AG04450 (cell line): ENCODE measurements at regions not wholly inside any gene's neighbourhood (a gene's known extent, or its start where the extent isn't known, plus 50 kb on each side); places are given as distances from the start of the nearest gene placed in this dataset.

Experiments
- CTCF ChIA-PET: fragments of 300-600, 350-600 bp; formaldehyde crosslinking; extraction: SDS; loops from one replicate; lab custom pipeline; 2022; ENCODE audit warnings: antibody characterized with exemption, inconsistent platforms; lab: Charles Lee
- POLR2A ChIA-PET: fragments of 350-600 bp; formaldehyde crosslinking; extraction: SDS; loops from one replicate; lab custom pipeline; 2021; ENCODE audit warnings: antibody characterized with exemption, inconsistent platforms; lab: Yijun Ruan, JAX
- DNase-seq: peaks from one replicate; pipeline ENCODE4 v3.0.0-alpha.2; 2011; ENCODE audit warnings: low read depth, low spot score
- H3K27ac ChIP-seq: one replicate; pipeline ENCODE4 v1.5.1; 2012; ENCODE audit warnings: low read depth, low read length, control low read depth
- H3K27me3 ChIP-seq: one replicate; pipeline ENCODE4 v1.6.0; 2012; ENCODE audit warnings: low read length; ENCODE audit not compliant: control insufficient read depth, insufficient read depth
- H3K4me3 ChIP-seq: 2 replicates; pipeline ENCODE4 v1.5.1; 2011; ENCODE audit warnings: mild to moderate bottlenecking, low read depth, low read length, control low read depth
- H3K9me3 ChIP-seq: 2 replicates; pipeline ENCODE4 v1.5.1; 2012; ENCODE audit warnings: low read length; ENCODE audit not compliant: control insufficient read depth, insufficient read depth
- CTCF ChIP-seq: IDR thresholded peaks from 2 replicates; pipeline ENCODE4 v1.5.1; 2011; ENCODE audit warnings: low read depth, low read length, control low read depth, inconsistent platforms

DNA sequence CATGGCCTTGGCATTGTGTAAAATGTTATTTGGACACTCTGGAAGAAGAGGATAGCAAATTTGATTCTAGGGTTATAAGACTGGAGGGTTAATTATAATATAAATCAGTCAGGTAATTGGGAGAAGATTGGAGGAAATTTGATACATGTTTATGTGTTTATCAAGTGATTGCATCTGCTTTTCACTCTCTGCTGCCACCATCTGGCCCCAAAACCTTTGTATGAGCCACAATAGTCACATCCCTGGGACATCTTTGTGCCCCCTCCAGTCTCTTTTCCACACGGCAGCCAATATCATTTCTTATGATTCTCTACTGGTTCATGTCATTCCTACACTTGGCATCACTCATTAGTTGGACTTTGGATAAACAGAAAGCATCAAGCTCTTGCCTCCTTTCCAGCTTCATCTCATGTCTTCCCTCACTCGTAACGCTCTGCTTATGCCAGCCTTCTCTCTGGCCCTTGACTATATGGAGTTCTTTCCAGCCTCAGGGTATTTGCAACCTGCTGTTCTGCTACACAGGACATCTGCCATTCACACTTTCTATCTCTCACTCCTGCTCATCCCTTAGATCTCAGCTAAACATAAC is 602.3 kb upstream of the SUCLG2 start:
- no peak for TF ChIP-seq CTCF
- ChIA-PET CTCF (no interaction called here), POLR2A (no interaction called here)
- Histone ChIP-seq H3K27ac (no peak overlapping the region), H3K4me3 (no peak overlapping the region), H3K27me3 (no peaks in the 10 kb centered on the region), H3K9me3 (no peaks in the 10 kb centered on the region)
- DNase-seq = no peak

GRCh38 chr3:68249265-68249664 is 594.9 kb upstream of the SUCLG2 start:
- ChIA-PET CTCF (no interaction called here), POLR2A (no interaction called here)
- no peak for TF ChIP-seq CTCF
- no peak overlapping the region for H3K27ac ChIP-seq
- H3K4me3 ChIP-seq = no peak overlapping the region
- no peaks in the 10 kb centered on the region for H3K9me3 ChIP-seq
- DNase-seq = no peak
- H3K27me3 ChIP-seq = no peaks in the 10 kb centered on the region

DNA sequence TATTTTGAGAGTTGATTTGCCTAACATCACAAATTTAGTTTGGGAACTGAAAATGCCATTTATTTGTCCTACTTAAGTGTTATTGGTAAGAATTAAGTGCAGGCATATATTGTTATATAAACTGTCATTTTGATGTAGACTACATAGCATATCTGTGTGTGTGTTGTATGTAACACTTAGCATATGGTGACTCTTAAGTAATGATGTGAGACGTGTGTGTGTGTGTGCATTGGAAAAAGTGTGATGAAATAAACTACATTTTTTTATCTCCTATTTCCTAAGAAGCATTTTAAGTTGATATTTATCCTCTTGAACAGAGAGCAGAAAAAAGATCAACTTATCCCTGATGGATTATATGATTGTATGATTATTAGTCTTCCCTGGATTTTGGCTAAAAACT is 588.2 kb upstream of the SUCLG2 start:
- Histone ChIP-seq H3K27ac (no peak overlapping the region), H3K27me3 (no peaks in the 10 kb centered on the region), H3K4me3 (no peak overlapping the region), H3K9me3 (no peaks in the 10 kb centered on the region)
- no peak for TF ChIP-seq CTCF
- POLR2A ChIA-PET = no interaction called here
- no peak for DNase-seq
- CTCF ChIA-PET = no interaction called here

GRCh38 chr3:68239542-68239941 is 585.1 kb upstream of the SUCLG2 start:
- Histone ChIP-seq H3K9me3 (no peaks in the 10 kb centered on the region), H3K27me3 (no peaks in the 10 kb centered on the region), H3K4me3 (no peak overlapping the region), H3K27ac (no peak overlapping the region)
- TF ChIP-seq CTCF = no peak
- POLR2A ChIA-PET = no interaction called here
- CTCF ChIA-PET = no interaction called here
- DNase-seq = no peak

GRCh38 chr3:68234076-68234780 is 579.8 kb upstream of the SUCLG2 start:
- POLR2A ChIA-PET = no interaction called here
- CTCF ChIA-PET = no interaction called here
- no peak for TF ChIP-seq CTCF

More at GRCh38 chr3:68234076-68234780, 579.8 kb upstream of the SUCLG2 start:
- Histone ChIP-seq H3K9me3 (no peaks in the 10 kb centered on the region), H3K27ac (no peak overlapping the region), H3K27me3 (no peaks in the 10 kb centered on the region), H3K4me3 (no peak overlapping the region)
- DNase-seq = no peak
